ENCODE measurements at regions not wholly inside any gene's neighbourhood (a gene's known extent, or its start where the extent isn't known, plus 50 kb on each side); places are given as distances from the start of the nearest gene placed in this dataset.

DNA sequence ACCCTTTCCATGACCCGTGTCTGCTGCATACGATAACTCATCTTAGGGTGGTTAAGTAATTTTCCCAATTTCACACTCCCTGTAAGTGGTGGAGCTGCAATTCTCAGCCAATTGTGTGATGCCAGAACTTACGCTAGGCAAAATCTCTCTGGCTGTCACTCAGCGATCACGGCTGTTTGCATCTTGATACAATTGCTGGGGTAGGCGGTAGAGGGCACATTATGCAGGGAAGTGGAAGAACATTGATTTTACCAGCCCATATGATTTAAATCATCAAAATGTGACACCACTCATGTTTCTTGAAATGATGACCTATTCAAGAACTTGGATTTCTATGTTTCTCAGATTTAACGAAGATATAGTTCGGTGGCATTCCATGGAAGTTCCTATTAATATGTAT, 108.7 kb upstream of the ADARB2 start:
- TF ChIP-seq, protein P1, sequence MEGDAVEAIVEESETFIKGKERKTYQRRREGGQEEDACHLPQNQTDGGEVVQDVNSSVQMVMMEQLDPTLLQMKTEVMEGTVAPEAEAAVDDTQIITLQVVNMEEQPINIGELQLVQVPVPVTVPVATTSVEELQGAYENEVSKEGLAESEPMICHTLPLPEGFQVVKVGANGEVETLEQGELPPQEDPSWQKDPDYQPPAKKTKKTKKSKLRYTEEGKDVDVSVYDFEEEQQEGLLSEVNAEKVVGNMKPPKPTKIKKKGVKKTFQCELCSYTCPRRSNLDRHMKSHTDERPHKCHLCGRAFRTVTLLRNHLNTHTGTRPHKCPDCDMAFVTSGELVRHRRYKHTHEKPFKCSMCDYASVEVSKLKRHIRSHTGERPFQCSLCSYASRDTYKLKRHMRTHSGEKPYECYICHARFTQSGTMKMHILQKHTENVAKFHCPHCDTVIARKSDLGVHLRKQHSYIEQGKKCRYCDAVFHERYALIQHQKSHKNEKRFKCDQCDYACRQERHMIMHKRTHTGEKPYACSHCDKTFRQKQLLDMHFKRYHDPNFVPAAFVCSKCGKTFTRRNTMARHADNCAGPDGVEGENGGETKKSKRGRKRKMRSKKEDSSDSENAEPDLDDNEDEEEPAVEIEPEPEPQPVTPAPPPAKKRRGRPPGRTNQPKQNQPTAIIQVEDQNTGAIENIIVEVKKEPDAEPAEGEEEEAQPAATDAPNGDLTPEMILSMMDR (IDR thresholded peaks at IDR 0.05), result no peak
- no peak for TF ChIP-seq POLR2A (IDR thresholded peaks at IDR 0.05)

Measured in right lobe of liver (tissue), 4 donors.